HG03064 (cell line): ENCODE measurements at regions not wholly inside any gene's neighbourhood (a gene's known extent, or its start where the extent isn't known, plus 50 kb on each side); places are given as distances from the start of the nearest gene placed in this dataset.

Experiments
- ATAC-seq: cut with Tn5 transposase; IDR thresholded peaks from one replicate; pipeline ENCODE4 v1.9.1; 2021; ENCODE audit warnings: low read depth; ENCODE audit not compliant: unreplicated experiment

GRCh38 chr1:58908561-58909560, 125.0 kb upstream of the JUN start:
- no peak for ATAC-seq

GRCh38 chr1:58909914-58910681, 126.3 kb upstream of the JUN start:
- no peak for ATAC-seq

DNA sequence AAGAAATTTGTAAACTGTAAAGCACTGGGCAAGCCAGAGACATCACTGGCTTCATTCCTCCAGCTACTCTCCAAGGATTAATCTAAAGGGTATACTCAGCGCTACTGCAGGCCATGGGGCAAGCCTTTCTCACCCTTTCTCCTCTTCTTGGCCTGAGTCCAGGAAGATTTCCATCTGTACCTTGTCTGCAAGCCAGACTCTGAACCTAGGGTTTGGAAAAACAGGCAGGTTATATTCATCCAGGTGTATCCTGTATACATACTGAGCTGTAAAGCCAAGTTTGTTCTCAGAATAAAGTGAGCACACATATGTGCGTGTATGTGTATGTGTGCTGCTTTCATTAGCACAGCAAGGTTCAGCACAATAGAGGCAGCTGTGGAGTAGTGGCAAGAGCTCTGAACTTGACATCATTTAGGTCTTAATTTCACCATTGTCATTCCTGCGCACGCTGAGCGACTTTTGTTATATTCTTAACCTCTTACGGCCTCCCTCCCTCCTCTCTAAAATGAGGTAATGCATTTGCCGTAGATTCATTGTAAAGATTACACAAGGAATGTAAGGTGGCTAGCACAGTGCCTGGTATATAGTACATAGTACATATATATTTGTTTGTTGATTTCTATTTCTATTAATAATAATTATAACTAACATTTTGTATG, 128.1 kb upstream of the JUN start:
- no peak for ATAC-seq

DNA sequence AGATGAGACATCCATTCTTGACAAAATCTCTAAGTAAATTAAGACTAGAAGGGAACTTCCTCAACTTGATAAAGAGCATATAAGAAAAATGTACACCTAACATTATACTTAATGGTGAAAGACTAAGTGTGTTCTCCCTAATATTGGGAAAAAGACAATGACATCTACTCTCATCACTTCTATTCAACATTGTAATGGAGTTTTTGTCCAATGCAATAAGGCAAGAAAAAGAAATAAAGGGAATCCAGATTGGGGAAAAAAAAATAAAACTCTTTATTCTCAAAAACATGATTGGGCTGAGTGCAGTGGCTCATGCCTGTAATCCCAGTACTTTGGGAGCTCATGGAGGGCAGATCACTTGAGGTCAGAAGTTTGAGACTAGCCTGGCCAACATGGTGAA, 131.1 kb upstream of the JUN start:
- ATAC-seq, result no peak

- ATAC-seq, result no peak
These were observed 133.6 kb upstream of the JUN start for GRCh38 chr1:58917436-58917835.

- ATAC-seq, result no peak
These were observed 135.5 kb upstream of the JUN start for GRCh38 chr1:58919226-58919958.

DNA sequence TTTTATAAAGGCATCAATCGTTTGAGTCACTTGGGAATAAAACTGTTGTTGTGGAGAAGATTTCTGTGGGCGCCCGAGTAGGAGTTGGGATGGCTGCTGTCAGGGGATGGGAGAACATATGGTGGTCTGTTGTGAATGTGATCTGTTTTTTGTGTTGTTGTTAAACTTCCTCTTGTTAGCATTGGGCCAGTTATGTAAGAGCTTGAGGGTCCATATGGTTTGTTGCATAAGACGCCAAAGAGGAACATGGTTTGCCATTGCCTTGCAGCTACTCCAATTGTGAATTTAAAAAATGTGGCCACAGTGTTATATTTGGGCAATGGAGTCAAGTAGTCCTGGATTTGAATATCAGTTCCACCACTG, 136.1 kb upstream of the JUN start:
- no peak for ATAC-seq

DNA sequence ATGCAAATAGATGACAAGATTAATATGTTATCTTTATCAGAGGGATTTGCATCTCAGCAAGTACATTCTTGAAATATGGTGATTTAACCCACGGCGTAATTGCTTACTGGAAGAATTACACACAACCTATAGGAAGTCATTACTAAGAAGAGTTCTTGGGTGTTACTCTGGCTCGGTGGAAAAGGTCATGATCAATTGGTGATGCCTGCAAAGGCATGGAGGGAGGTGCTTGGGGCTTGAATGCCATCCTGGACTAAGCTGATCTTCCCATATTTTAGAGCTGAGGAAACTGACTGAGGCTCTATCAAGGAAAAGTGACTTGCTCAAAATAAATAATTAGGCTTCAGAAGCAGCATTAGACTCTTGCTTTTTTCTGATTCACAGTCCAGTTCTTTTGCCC, 137.5 kb upstream of the JUN start:
- ATAC-seq, result no peak

DNA sequence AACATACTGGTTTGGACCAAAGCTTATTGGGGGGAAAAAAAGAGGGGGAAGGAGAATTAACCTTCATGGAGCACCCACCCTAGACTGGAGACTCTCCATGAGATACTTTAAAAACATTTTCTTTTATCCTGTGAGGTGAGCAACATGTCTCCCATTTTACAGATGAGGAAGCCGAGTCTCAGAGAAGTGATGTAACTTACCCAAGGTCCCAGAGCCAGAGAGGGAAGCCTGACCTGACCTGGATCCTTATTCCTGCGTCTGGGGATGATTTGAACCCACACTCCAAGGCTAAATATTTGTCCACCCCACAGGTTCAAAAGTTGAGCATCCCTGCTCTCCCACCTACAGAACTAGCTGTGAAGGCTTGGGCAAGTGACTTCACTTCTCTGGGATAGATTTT, 137.9 kb upstream of the JUN start:
- ATAC-seq, result no peak

- peak; percentile 98 for ATAC-seq
These were observed 138.6 kb upstream of the JUN start for GRCh38 chr1:58922302-58923089.

DNA sequence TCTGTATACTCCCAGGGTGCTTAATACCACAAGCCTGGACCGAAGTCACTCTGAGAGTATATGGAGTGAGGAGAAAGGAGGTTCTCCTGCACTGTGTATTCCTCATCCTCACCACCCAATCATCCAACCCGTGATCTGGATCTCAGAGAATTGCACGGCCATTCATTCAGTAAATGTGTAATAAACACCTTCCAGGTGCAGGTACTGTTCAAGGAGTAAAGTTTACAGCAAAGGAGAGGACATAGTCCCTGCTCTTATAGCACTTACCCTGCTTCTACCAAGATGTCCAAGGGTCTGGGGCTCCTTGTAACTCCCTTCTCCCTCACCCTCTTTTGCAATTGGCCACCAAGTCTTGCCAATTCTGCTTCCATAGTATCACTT, 139.2 kb upstream of the JUN start:
- ATAC-seq, result no peak

DNA sequence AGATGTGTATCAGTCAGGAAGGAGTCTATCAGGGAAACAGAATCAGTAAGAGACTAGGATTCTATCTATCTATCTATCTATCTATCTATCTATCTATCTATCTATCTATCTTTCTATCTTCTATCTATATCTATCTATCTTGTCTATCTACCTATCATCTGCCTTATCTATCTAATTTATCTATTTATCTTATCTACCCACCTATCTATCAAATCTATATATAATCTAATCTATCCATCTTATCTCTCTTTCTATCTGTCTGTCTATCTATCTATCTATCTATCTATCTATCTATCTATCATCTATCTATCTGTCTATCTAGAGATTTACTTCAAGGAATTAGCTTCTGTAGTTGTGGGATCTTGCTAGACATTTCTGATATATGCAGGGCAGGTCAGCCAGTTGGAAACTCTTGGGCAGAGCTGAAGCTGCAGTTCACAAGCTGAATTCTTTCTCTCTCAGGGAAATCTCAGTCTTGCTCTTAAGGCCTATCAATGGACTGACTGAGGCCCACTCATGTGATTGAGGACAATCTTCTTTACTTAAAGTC, 140.2 kb upstream of the JUN start:
- no peak for ATAC-seq

- ATAC-seq, result no peak
These were observed 141.0 kb upstream of the JUN start for GRCh38 chr1:58924821-58925220.

GRCh38 chr1:58925247-58925646, 141.4 kb upstream of the JUN start:
- ATAC-seq, result no peak

DNA sequence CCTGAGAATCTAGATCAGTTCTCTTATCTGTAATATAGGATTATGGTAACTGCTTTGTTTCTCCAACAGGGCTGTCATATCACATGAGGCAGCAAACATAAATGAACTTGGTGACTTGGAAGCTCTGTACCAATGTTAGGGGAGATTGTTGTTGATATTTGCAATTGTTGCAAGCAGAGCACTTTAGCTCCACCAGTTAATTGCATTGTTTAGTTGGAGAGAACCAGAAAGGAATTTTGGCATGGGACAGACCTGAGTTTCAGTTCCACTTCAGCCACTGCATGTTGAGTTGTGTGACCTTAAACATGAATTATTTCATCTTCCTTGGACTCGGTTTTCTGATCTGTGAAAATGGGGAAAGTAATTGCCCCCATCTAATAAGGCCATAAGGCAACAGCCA, 142.3 kb upstream of the JUN start:
- ATAC-seq, result no peak

- no peak for ATAC-seq
These were observed 143.3 kb upstream of the JUN start for GRCh38 chr1:58927041-58927721.

DNA sequence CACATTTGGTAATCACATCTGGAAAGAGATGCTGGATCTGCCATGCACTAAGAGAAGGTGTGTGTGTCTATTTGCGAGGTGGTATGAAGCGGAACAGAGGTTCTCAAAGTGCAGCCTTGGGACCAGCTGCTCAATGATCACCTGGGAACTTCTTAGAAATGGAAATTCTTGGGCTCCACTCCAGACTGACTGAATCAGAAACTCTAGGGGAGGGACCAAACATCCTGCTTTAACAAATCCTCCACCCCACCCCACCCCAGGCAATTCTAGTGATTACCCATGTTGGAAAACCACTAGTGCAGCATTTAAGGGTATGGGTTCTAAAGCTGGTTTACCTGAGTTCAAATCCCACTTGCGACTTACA, 143.9 kb upstream of the JUN start:
- no peak for ATAC-seq

GRCh38 chr1:58928514-58928913, 144.7 kb upstream of the JUN start:
- ATAC-seq, result no peak

DNA sequence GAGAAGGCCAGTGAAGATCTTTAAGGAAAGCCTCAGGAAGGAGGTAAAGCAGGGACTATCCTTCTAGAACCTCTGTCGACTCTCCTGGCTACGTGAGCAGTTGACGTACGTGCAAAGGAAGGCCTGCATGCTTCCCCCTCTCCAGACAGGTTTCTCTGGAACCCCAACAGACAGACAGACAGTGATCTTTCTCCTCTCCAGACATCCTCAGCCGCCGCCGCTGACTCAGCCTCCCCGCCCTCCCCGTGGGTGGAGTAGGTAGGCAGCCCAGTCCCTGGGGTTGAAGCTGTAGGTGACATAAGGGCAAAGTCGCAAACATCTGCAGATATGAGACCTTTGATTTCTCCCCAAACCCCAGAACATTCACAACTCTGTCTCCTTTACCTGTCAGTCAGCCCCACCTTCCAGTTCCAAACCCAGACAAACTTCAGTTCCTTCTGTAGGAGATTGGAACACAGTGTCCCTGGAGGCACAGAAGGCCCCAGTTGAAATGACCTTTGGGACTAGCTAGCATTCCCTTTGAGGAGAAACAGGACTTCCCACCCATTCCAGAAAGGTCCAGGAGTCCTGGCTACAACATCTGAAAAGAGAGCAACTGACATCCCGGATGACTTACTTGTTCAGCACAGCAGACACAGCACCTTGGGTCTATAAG, 146.0 kb upstream of the JUN start:
- ATAC-seq, result no peak
